SU-DHL-6 (cell line): ENCODE measurements at regions not wholly inside any gene's neighbourhood (a gene's known extent, or its start where the extent isn't known, plus 50 kb on each side); places are given as distances from the start of the nearest gene placed in this dataset.

Experiments used
- CTCF ChIP-seq: fragments of 200-600 bp; sonication (generic); IDR thresholded peaks from one replicate; pipeline ENCODE4 v1.5.1; 2017; ENCODE audit warnings: antibody characterized with exemption, mild to moderate bottlenecking, low read length, moderate library complexity; ENCODE audit not compliant: insufficient read depth, poor library complexity, severe bottlenecking
- EZH2phosphoT487 ChIP-seq: fragments of 200-600 bp; sonication (generic), shearing (Covaris generic); conservative IDR thresholded peaks from 2 replicates; pipeline ENCODE4 v1.6.1; 2018; ENCODE audit warnings: mild to moderate bottlenecking, antibody characterized with exemption, low read length, moderate library complexity, mixed read lengths

- TF ChIP-seq CTCF (no peak), EZH2phosphoT487 (no peak)
Observed at GRCh38 chr21:20737227-20737913, 260.8 kb upstream of the NCAM2 start.
